ENCODE measurements at regions not wholly inside any gene's neighbourhood (a gene's known extent, or its start where the extent isn't known, plus 50 kb on each side); places are given as distances from the start of the nearest gene placed in this dataset.
"Not testable (repeated sequence)": the region's sequence is repeated elsewhere in the genome, so short reads cannot be mapped to it uniquely, and the experiment has no call there.

GRCh38 chr3:8312685-8313084 is 188.9 kb upstream of the LMCD1 start:
- H3K4me3 Mint-ChIP-seq, result no peak overlapping the region
- H3K4me1 Mint-ChIP-seq, result no peaks in the 10 kb centered on the region
- H3K27me3 Mint-ChIP-seq (ENCODE audit: low read depth), result no peaks in the 10 kb centered on the region
- no peak overlapping the region for H3K27ac Mint-ChIP-seq
- no peaks in the 10 kb centered on the region for H3K36me3 Mint-ChIP-seq
- H3K9me3 Mint-ChIP-seq, result peaks cover 10% of the 10 kb centered on the region
- TF ChIP-seq CTCF (IDR thresholded peaks at IDR 0.05; ENCODE audit: unreplicated experiment), result no peak
- no peak for DNase-seq (ENCODE audit: low spot score in 2 of 2, unreplicated experiment in 2 of 2)

GRCh38 chr3:8313560-8314267 is 187.9 kb upstream of the LMCD1 start:
- Mint-ChIP-seq H3K9me3 (peaks cover 6% of the 10 kb centered on the region), H3K27me3 (ENCODE audit: low read depth) (no peaks in the 10 kb centered on the region), H3K27ac (no peak overlapping the region), H3K4me3 (no peak overlapping the region), H3K4me1 (no peaks in the 10 kb centered on the region), H3K36me3 (no peaks in the 10 kb centered on the region)
- no peak for DNase-seq (ENCODE audit: low spot score in 2 of 2, unreplicated experiment in 2 of 2)
- no peak for TF ChIP-seq CTCF (IDR thresholded peaks at IDR 0.05; ENCODE audit: unreplicated experiment)

- not testable (repeated sequence) for H3K27ac Mint-ChIP-seq; H3K4me1 Mint-ChIP-seq; H3K36me3 Mint-ChIP-seq; H3K9me3 Mint-ChIP-seq; DNase-seq (ENCODE audit: low spot score in 2 of 2, unreplicated experiment in 2 of 2); H3K27me3 Mint-ChIP-seq (ENCODE audit: low read depth); H3K4me3 Mint-ChIP-seq
These were observed 186.1 kb upstream of the LMCD1 start for GRCh38 chr3:8315526-8315925.

- H3K27ac Mint-ChIP-seq, result no peak overlapping the region
- no peak for TF ChIP-seq CTCF (IDR thresholded peaks at IDR 0.05; ENCODE audit: unreplicated experiment)
These were observed 183.7 kb upstream of the LMCD1 start for GRCh38 chr3:8317661-8318649.

GRCh38 chr3:8319935-8320634 is 181.5 kb upstream of the LMCD1 start:
- H3K27me3 Mint-ChIP-seq (ENCODE audit: low read depth), result no peaks in the 10 kb centered on the region
- no peaks in the 10 kb centered on the region for H3K36me3 Mint-ChIP-seq
- no peak overlapping the region for H3K4me3 Mint-ChIP-seq
- H3K4me1 Mint-ChIP-seq, result peaks cover 4% of the 10 kb centered on the region
- TF ChIP-seq CTCF (IDR thresholded peaks at IDR 0.05; ENCODE audit: unreplicated experiment), result no peak
- H3K9me3 Mint-ChIP-seq, result peaks cover 6% of the 10 kb centered on the region
- DNase-seq (ENCODE audit: low spot score in 2 of 2, unreplicated experiment in 2 of 2), result no peak
- H3K27ac Mint-ChIP-seq, result no peak overlapping the region

More at GRCh38 chr3:8317661-8318649, 183.7 kb upstream of the LMCD1 start:
- H3K36me3 Mint-ChIP-seq, result no peaks in the 10 kb centered on the region
- H3K4me1 Mint-ChIP-seq, result no peaks in the 10 kb centered on the region
- H3K9me3 Mint-ChIP-seq, result peaks cover under 1% of the 10 kb centered on the region
- no peak for DNase-seq (ENCODE audit: low spot score in 2 of 2, unreplicated experiment in 2 of 2)
- no peak overlapping the region for H3K4me3 Mint-ChIP-seq
- H3K27me3 Mint-ChIP-seq (ENCODE audit: low read depth), result no peaks in the 10 kb centered on the region

All from mesothelial cell of epicardium (in vitro differentiated cells).